ENCODE measurements at regions not wholly inside any gene's neighbourhood (a gene's known extent, or its start where the extent isn't known, plus 50 kb on each side); places are given as distances from the start of the nearest gene placed in this dataset.

- no peak for TF ChIP-seq CTCF (IDR thresholded peaks at IDR 0.05)
- TF ChIP-seq POLR2A (IDR thresholded peaks at IDR 0.05) = no peak
- no peak for TF ChIP-seq EP300 (IDR thresholded peaks at IDR 0.05)
Measured at GRCh38 chr21:16911166-16911607, 601.7 kb upstream of the CXADR start.
